BLaER1 (cell line): ENCODE measurements at regions not wholly inside any gene's neighbourhood (a gene's known extent, or its start where the extent isn't known, plus 50 kb on each side); places are given as distances from the start of the nearest gene placed in this dataset.

ENCODE experiments used
- H3K27ac ChIP-seq: shearing (Covaris generic); formaldehyde crosslinking; 2 replicates; pipeline ENCODE4 v1.8.1; 2022
- H3K27me3 ChIP-seq: shearing (Covaris generic); formaldehyde crosslinking; 2 replicates; pipeline ENCODE4 v1.8.1; 2022
- H3K36me3 ChIP-seq: shearing (Covaris generic); formaldehyde crosslinking; 2 replicates; pipeline ENCODE4 v1.8.1; 2022
- H3K4me1 ChIP-seq: shearing (Covaris generic); formaldehyde crosslinking; 2 replicates; pipeline ENCODE4 v1.8.1; 2022
- H3K4me2 ChIP-seq: shearing (Covaris generic); formaldehyde crosslinking; 2 replicates; pipeline ENCODE4 v1.8.1; 2022
- H3K4me3 ChIP-seq: shearing (Covaris generic); formaldehyde crosslinking; 2 replicates; pipeline ENCODE4 v1.8.1; 2022
- H3K9ac ChIP-seq: shearing (Covaris generic); formaldehyde crosslinking; 2 replicates; pipeline ENCODE4 v1.8.1; 2022
- H3K9me3 ChIP-seq: shearing (Covaris generic); formaldehyde crosslinking; 2 replicates; pipeline ENCODE4 v1.8.1; 2022
- H4K20me1 ChIP-seq: shearing (Covaris generic); formaldehyde crosslinking; 2 replicates; pipeline ENCODE4 v1.8.1; 2022
- Cebpa-rat ChIP-seq: shearing (Covaris generic); IDR thresholded peaks from 2 replicates; pipeline ENCODE4 v1.8.1; 2022

DNA sequence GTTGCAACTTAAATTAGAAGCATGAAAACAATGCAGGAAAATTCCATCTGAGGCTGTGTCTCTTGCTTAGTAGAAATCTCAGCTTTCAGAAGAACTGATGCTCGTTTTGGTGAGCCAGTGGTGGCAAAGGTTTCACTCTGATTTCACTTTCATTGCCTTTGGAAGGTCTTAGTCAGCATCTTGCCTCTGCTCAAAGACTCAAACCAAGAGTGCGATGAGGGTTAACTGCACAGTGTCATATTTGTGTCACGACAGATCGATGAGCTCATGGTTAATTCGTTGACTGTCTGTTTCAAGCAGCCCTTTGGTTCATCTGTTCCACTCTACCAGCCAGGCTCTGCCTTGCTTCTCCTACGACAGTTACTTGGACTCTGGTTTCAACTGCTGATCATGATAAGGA is 331.3 kb upstream of the KIF2A start:
- H4K20me1 ChIP-seq: no peaks in the 10 kb centered on the region
- no peaks in the 10 kb centered on the region for H3K27me3 ChIP-seq
- TF ChIP-seq Cebpa-rat: no peak
- H3K4me2 ChIP-seq: no peak overlapping the region
- no peaks in the 10 kb centered on the region for H3K9me3 ChIP-seq
- H3K9ac ChIP-seq: no peak overlapping the region
- H3K4me3 ChIP-seq: no peak overlapping the region
- no peak overlapping the region for H3K27ac ChIP-seq
- no peaks in the 10 kb centered on the region for H3K4me1 ChIP-seq
- H3K36me3 ChIP-seq: no peaks in the 10 kb centered on the region

DNA sequence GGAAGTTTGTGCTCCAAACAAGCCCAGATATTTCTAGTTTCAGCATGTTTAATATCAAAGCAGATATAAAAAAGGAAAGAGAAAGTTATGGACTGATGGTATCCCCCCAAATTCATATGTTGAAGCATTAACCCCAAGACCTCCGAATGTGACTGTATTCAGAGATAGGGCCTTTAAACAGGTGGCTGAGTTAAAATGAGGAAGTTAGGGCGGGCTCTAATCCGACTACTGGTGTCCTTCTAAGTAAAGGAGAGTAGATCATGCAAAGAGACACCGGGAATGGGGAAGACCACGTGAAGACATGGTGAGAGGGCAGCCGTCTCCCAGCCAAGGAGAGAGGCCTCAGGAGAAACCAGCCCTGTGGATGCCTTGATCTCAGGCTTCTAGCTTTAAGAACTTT is 324.1 kb upstream of the KIF2A start:
- TF ChIP-seq Cebpa-rat: no peak
- no peak overlapping the region for H3K9ac ChIP-seq

DNA sequence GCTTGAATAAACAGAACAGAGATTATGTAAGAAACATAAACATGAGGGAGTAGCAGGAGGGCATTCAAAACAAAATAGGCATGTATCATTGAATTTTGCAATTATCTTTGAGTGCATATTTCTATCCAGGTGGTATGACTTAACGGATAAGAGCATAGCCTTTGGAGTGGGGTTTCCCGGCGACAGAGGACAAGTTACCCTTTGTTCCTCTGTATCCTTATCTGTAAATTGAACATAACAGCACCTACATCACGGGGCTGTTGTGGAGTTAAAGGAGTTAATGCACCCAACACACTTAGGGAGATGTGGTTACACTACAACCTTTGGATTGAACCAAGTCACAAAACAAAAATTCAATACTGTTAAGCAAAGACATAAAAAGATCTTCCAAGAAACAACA is 314.6 kb upstream of the KIF2A start:
- Histone ChIP-seq H3K27ac (no peak overlapping the region), H3K9ac (no peak overlapping the region), H3K36me3 (no peaks in the 10 kb centered on the region), H3K4me3 (no peak overlapping the region), H3K4me1 (no peaks in the 10 kb centered on the region), H4K20me1 (no peaks in the 10 kb centered on the region), H3K9me3 (no peaks in the 10 kb centered on the region), H3K27me3 (no peaks in the 10 kb centered on the region), H3K4me2 (no peak overlapping the region)
- TF ChIP-seq Cebpa-rat: no peak

More for the DNA sequence above, 324.1 kb upstream of the KIF2A start:
- no peaks in the 10 kb centered on the region for H3K36me3 ChIP-seq
- H3K27me3 ChIP-seq: no peaks in the 10 kb centered on the region
- H3K4me1 ChIP-seq: no peaks in the 10 kb centered on the region
- no peaks in the 10 kb centered on the region for H3K9me3 ChIP-seq
- no peak overlapping the region for H3K4me3 ChIP-seq
- H3K27ac ChIP-seq: no peak overlapping the region
- no peak overlapping the region for H3K4me2 ChIP-seq
- no peaks in the 10 kb centered on the region for H4K20me1 ChIP-seq

DNA sequence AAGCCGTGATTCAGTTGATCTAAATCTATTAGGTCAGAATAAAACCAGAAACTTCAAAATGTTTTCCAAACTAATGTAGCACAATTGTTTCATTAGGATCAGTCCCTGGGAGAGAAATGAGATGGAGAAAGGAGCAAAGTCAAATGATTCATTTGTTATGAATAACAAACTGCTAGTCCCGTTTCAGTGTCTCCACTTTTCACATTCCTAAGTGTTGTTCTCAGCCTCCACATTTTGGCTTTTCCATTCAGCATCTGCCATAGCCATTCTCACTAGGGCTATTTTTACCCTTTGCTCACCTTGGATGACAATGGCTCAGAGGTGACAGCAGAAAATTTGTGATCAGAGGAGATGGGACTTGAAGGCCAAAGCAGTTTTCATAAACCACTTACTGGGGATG is 314.1 kb upstream of the KIF2A start:
- no peaks in the 10 kb centered on the region for H3K4me1 ChIP-seq
- no peak overlapping the region for H3K4me2 ChIP-seq
- no peaks in the 10 kb centered on the region for H3K27me3 ChIP-seq
- TF ChIP-seq Cebpa-rat: no peak
- H3K27ac ChIP-seq: no peak overlapping the region
- no peak overlapping the region for H3K4me3 ChIP-seq
- H4K20me1 ChIP-seq: no peaks in the 10 kb centered on the region
- H3K9ac ChIP-seq: no peak overlapping the region
- no peaks in the 10 kb centered on the region for H3K9me3 ChIP-seq
- no peaks in the 10 kb centered on the region for H3K36me3 ChIP-seq

DNA sequence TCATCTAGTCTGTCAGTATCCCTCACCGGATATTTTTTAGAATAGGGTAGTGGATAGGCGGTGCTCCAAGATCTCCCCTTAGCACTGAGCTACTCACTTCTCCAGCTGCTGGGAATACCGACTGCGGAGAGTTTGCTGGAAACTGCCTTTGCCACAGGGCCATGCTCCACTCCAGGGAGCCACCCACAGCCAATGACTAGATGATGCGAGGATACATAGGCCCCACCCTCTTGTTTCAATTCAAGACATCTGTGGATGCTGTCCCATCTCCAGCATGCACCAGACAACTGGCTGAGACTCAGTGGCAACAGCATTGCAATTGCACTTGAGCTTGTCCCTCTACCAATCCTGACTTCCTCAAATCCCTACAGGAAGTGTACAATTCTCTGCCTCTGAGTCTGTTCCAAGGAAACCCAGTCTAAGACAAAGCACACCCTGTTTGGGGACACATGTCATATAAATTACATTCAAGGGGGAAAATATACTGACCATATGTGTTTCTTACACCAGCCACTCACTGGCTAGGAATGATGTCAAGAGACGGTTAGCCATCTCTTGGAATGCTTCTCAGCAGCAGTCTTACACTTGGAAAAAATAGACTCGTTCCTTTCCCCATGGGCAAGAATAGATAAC is 312.6 kb upstream of the KIF2A start:
- H3K27ac ChIP-seq: no peak overlapping the region
- H3K36me3 ChIP-seq: no peaks in the 10 kb centered on the region
- no peak overlapping the region for H3K9ac ChIP-seq
- H3K4me2 ChIP-seq: no peak overlapping the region
- no peaks in the 10 kb centered on the region for H3K4me1 ChIP-seq
- no peak for TF ChIP-seq Cebpa-rat
- no peaks in the 10 kb centered on the region for H3K9me3 ChIP-seq
- H4K20me1 ChIP-seq: no peaks in the 10 kb centered on the region
- no peaks in the 10 kb centered on the region for H3K27me3 ChIP-seq
- no peak overlapping the region for H3K4me3 ChIP-seq

DNA sequence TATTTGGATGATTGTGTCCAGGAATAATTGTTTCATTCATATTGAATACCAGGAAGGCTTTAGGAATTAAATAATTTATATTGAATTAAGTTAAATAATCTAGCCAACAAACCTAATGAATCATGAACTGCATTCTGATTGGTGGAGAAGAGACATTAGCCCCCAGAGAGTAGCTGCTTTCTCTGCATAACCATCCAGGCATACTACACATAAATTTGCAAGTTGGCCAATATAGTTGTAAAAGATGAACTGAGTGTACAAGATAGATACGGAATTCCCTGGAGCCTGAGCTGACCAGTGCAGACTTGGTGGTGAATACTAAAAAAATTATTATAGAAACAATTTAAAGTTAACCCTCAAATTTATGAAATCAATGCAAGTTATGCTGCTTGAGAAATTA is 311.8 kb upstream of the KIF2A start:
- Histone ChIP-seq H3K9me3 (no peaks in the 10 kb centered on the region), H3K36me3 (no peaks in the 10 kb centered on the region), H3K27ac (no peak overlapping the region), H3K4me3 (no peak overlapping the region), H3K9ac (no peak overlapping the region), H3K4me1 (no peaks in the 10 kb centered on the region), H4K20me1 (no peaks in the 10 kb centered on the region), H3K4me2 (no peak overlapping the region), H3K27me3 (no peaks in the 10 kb centered on the region)
- TF ChIP-seq Cebpa-rat: no peak

DNA sequence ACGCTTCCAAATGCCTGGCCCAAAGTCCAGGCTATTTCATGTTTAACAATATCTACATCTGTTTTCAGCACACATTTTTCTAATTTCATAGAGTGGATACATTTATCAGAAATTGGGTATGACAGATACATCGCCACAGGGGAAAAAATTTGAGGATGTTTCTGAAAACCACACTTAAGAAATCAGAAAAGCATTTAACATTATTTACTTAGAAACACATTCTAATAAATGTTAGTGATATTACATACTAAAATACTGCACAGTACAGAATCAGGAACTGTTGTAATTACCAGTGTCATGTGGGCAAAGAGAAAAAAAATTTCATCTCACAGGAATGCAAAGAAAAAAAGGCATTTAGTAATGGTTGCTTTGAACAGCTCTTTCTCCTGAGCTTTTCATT is 310.5 kb upstream of the KIF2A start:
- no peak for TF ChIP-seq Cebpa-rat
- no peaks in the 10 kb centered on the region for H3K27me3 ChIP-seq
- H4K20me1 ChIP-seq: no peaks in the 10 kb centered on the region
- no peaks in the 10 kb centered on the region for H3K4me1 ChIP-seq
- H3K4me3 ChIP-seq: no peak overlapping the region
- H3K36me3 ChIP-seq: no peaks in the 10 kb centered on the region
- no peaks in the 10 kb centered on the region for H3K9me3 ChIP-seq
- no peak overlapping the region for H3K27ac ChIP-seq
- H3K9ac ChIP-seq: no peak overlapping the region
- H3K4me2 ChIP-seq: no peak overlapping the region

DNA sequence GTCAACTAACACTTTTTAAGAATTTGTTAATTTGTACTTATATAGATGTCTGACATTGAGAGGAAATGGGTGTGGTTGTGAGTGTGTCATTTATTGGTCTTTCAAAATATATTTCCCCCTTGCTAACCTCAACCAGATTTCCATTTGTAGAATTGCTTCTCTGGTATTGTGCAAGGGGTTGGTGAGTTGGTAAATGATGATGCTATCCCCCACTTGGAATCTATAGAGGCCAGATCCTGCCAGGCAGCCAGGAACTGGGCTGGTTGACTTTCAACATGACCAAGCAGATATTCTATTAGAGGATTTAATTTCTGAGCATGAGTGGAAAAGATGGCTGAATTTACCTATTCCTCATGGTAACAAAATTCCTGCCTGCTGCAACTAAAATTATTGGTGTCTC is 306.6 kb upstream of the KIF2A start:
- H3K27me3 ChIP-seq: no peaks in the 10 kb centered on the region
- no peaks in the 10 kb centered on the region for H3K9me3 ChIP-seq
- no peak for TF ChIP-seq Cebpa-rat
- no peak overlapping the region for H3K4me2 ChIP-seq
- H3K4me3 ChIP-seq: no peak overlapping the region
- no peaks in the 10 kb centered on the region for H3K4me1 ChIP-seq
- H4K20me1 ChIP-seq: no peaks in the 10 kb centered on the region
- H3K9ac ChIP-seq: no peak overlapping the region
- no peaks in the 10 kb centered on the region for H3K36me3 ChIP-seq
- no peak overlapping the region for H3K27ac ChIP-seq

DNA sequence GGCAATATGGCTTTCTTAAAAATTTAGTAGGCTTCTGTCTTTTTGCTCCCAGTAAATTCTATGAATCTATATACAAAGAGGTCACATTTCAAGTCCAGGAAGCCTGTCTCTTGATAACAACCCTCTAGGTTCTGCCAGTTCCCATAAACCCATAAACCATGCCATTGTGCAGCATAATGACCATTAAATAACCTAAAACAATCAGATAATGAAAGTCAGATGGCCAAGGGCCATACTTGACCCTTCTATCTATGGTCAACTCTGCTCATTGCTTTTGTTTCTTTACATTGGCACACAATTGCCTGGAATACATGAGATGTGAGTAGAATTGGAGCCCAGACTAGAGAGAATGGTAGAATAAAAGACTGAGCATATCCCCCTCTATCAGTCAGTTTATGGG is 305.4 kb upstream of the KIF2A start:
- no peak for TF ChIP-seq Cebpa-rat
- Histone ChIP-seq H3K36me3 (no peaks in the 10 kb centered on the region), H3K27ac (no peak overlapping the region), H4K20me1 (no peaks in the 10 kb centered on the region), H3K4me1 (no peaks in the 10 kb centered on the region), H3K4me2 (no peak overlapping the region), H3K4me3 (no peak overlapping the region), H3K9ac (no peak overlapping the region), H3K27me3 (no peaks in the 10 kb centered on the region), H3K9me3 (no peaks in the 10 kb centered on the region)

DNA sequence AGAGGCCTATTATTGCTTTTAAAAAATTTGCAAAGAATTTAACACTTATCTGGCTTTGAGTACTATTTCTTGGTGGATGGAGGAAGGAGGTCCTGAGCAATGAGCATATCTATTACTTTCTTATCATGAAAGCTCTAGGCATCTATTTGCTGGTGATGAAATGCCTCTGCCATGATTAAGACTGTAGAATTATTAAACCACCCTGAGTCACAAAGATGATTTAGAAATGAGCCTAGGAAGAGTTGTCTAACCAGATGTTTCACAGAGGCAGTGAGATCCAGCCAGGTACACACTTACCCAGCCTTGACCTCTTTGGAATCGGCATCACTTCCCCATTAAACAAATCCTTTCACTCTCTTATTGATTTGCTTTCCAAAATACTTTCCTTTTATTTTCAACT is 304.4 kb upstream of the KIF2A start:
- Histone ChIP-seq H3K36me3 (no peaks in the 10 kb centered on the region), H4K20me1 (no peaks in the 10 kb centered on the region), H3K9ac (no peak overlapping the region), H3K27ac (no peak overlapping the region), H3K9me3 (no peaks in the 10 kb centered on the region), H3K4me3 (no peak overlapping the region), H3K4me1 (no peaks in the 10 kb centered on the region), H3K4me2 (no peak overlapping the region), H3K27me3 (no peaks in the 10 kb centered on the region)
- TF ChIP-seq Cebpa-rat: no peak

DNA sequence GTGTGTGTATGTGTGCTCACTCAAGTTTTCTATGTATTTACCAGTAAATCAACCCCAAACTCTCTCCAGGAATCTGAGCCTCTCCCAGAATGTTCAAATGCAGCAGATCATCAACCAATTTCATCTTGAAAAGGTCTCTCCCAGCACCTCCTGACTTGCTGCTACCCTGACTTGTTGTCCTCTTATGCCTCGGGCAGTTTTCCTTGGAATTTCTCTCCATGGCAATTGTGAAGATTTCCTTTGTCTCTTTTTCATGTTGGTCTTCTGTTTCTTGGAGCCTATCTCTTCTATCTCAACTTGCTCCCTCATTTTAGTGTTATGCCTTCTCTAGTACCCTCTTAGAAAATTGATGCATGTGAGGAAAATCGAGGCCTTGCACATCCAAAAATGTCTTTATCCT is 303.6 kb upstream of the KIF2A start:
- H3K4me3 ChIP-seq: no peak overlapping the region
- H3K27ac ChIP-seq: no peak overlapping the region
- no peaks in the 10 kb centered on the region for H4K20me1 ChIP-seq
- no peaks in the 10 kb centered on the region for H3K4me1 ChIP-seq
- no peak overlapping the region for H3K9ac ChIP-seq
- no peak for TF ChIP-seq Cebpa-rat
- H3K4me2 ChIP-seq: no peak overlapping the region
- no peaks in the 10 kb centered on the region for H3K27me3 ChIP-seq
- H3K9me3 ChIP-seq: no peaks in the 10 kb centered on the region
- no peaks in the 10 kb centered on the region for H3K36me3 ChIP-seq
